K562 (cell line): ENCODE measurements at regions not wholly inside any gene's neighbourhood (a gene's known extent, or its start where the extent isn't known, plus 50 kb on each side); places are given as distances from the start of the nearest gene placed in this dataset.

Experiments
- ETV5 ChIP-seq: sonication (generic); formaldehyde crosslinking; IDR thresholded peaks from 2 replicates; pipeline ENCODE4 v1.4.0; 2020; ENCODE audit warnings: low read depth, mild to moderate bottlenecking, missing genetic modification reagents
- EZH2 ChIP-seq: IDR thresholded peaks from 2 replicates; pipeline ENCODE4 v1.6.1; 2012; ENCODE audit warnings: low read depth, mild to moderate bottlenecking, inconsistent platforms, low read length, borderline replicate concordance
- KDM1A ChIP-seq, 2 experiments: fragments of 450-650 bp; IDR thresholded peaks; 2 replicates each; pipeline ENCODE4 v1.6.1; 2016; ENCODE audit warnings: mild to moderate bottlenecking in 2 of 2
- NEUROD1 ChIP-seq: fragments of 150-350 bp; IDR thresholded peaks from 2 replicates; pipeline ENCODE4 v1.6.1; 2014; ENCODE audit warnings: borderline replicate concordance, low read length, low read depth; ENCODE audit not compliant: partially characterized antibody
- PCBP2 ChIP-seq: fragments of 200-400 bp; formaldehyde crosslinking; IDR thresholded peaks from 2 replicates; pipeline ENCODE4 v1.6.1; 2018; ENCODE audit warnings: low read length, low read depth, mild to moderate bottlenecking, moderate library complexity; ENCODE audit not compliant: poor library complexity, severe bottlenecking
- SIRT6 ChIP-seq: IDR thresholded peaks from one replicate; pipeline ENCODE4 v1.6.1; 2012; ENCODE audit warnings: low read depth, mild to moderate bottlenecking, control low read depth, inconsistent platforms, low read length, moderate library complexity
- SMARCC2 ChIP-seq: fragments of 450-650 bp; IDR thresholded peaks from 2 replicates; pipeline ENCODE4 v1.6.1; 2017; ENCODE audit warnings: antibody characterized with exemption, moderate library complexity, mild to moderate bottlenecking, low read depth
- SRSF9 ChIP-seq: fragments of 200-400 bp; formaldehyde crosslinking; IDR thresholded peaks from 2 replicates; pipeline ENCODE4 v1.6.1; 2017; ENCODE audit warnings: low read depth, low read length, borderline replicate concordance
- XRCC4 ChIP-seq: IDR thresholded peaks from one replicate; pipeline ENCODE4 v1.6.1; 2011; ENCODE audit not compliant: insufficient read depth, insufficient read length; ENCODE audit errors: extremely low read depth
- YY1 ChIP-seq, 3 experiments: IDR thresholded peaks; 2 replicates each; pipeline ENCODE4 v1.6.1; 2011; ENCODE audit warnings: low read length in 2 of 3, mild to moderate bottlenecking in 2 of 3, moderate library complexity in 2 of 3, borderline replicate concordance in 1 of 3, control low read depth in 1 of 3, low read depth in 1 of 3; ENCODE audit not compliant: insufficient read depth in 3 of 3, insufficient replicate concordance in 2 of 3, control insufficient read depth in 1 of 3, insufficient read length in 1 of 3; ENCODE audit errors: extremely low read depth in 1 of 3
- ZNF561 ChIP-seq: fragments of 450-650 bp; formaldehyde crosslinking; conservative IDR thresholded peaks from 2 replicates; pipeline ENCODE4 v1.4.0; 2020; ENCODE audit warnings: mild to moderate bottlenecking, moderate library complexity
- TF ChIP-seq, protein P1 (sequence below), 3 experiments: IDR thresholded peaks in 2 of 3; conservative IDR thresholded peaks in 1 of 3; 2 replicates each; pipeline ENCODE4 v1.5.1; 2011 to 2012; ENCODE audit warnings: low read length in 3 of 3, mild to moderate bottlenecking in 3 of 3, control low read depth in 2 of 3, improper control_type of control experiment in 1 of 3, inconsistent platforms in 1 of 3, low read depth in 1 of 3, mixed read lengths in 1 of 3, moderate library complexity in 1 of 3; ENCODE audit not compliant: insufficient read depth in 2 of 3
- TF ChIP-seq, protein P2 (sequence below): fragments of 250-450 bp; sonication (Bioruptor Pico); IDR thresholded peaks from 2 replicates; pipeline ENCODE4 v1.8.0; 2021; ENCODE audit warnings: mild to moderate bottlenecking, moderate library complexity
- TF ChIP-seq, protein P3 (sequence below): fragments of 450-650 bp; formaldehyde crosslinking; IDR thresholded peaks from 2 replicates; pipeline ENCODE4 v1.4.0; 2020; ENCODE audit warnings: mild to moderate bottlenecking, mixed read lengths

DNA sequence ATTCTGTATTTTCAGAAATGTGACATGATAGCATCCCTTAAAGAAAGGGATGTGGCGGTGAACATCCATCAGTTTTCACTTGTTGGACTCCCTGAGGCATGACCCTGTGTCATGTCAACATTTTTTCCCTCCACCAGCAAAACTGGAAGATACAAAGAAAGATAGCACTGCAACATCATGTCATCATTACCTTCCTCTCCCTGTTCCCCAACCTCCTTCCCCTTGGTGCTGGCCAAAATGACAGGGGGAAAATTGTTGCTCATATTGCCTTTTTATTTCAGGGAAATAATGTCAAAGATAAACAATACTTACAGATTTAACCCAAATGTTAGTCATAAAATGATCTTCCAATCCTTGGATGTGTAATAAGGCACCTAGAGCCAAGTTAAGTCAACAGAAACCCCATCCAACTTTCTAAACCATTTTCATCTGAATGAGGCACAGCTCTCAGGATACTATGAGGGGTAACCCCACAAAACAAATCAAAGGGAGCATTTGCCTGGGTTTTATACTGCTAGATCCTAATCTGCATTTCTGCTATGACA, 644.3 kb downstream of the ACTL7B start:
- TF ChIP-seq, protein P1, sequence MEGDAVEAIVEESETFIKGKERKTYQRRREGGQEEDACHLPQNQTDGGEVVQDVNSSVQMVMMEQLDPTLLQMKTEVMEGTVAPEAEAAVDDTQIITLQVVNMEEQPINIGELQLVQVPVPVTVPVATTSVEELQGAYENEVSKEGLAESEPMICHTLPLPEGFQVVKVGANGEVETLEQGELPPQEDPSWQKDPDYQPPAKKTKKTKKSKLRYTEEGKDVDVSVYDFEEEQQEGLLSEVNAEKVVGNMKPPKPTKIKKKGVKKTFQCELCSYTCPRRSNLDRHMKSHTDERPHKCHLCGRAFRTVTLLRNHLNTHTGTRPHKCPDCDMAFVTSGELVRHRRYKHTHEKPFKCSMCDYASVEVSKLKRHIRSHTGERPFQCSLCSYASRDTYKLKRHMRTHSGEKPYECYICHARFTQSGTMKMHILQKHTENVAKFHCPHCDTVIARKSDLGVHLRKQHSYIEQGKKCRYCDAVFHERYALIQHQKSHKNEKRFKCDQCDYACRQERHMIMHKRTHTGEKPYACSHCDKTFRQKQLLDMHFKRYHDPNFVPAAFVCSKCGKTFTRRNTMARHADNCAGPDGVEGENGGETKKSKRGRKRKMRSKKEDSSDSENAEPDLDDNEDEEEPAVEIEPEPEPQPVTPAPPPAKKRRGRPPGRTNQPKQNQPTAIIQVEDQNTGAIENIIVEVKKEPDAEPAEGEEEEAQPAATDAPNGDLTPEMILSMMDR (IDR thresholded peaks at IDR 0.05 in 2 of 3, conservative IDR thresholded peaks at IDR 0.05 in 1 of 3; ENCODE audit: insufficient read depth in 2 of 3, low read depth in 1 of 3, low read length in 3 of 3) = no peak
- no peak for TF ChIP-seq SRSF9
- no peak for TF ChIP-seq NEUROD1
- TF ChIP-seq ZNF561 = no peak
- no peak for TF ChIP-seq KDM1A (IDR thresholded peaks at IDR 0.05)
- TF ChIP-seq XRCC4 = no peak
- TF ChIP-seq SMARCC2 = no peak
- TF ChIP-seq YY1 (IDR thresholded peaks at IDR 0.05; ENCODE audit: borderline replicate concordance in 1 of 3, control insufficient read depth in 1 of 3, extremely low read depth in 1 of 3, insufficient read depth in 3 of 3, insufficient read length in 1 of 3, insufficient replicate concordance in 2 of 3, low read depth in 1 of 3, low read length in 2 of 3) = no peak
- TF ChIP-seq, protein P2, sequence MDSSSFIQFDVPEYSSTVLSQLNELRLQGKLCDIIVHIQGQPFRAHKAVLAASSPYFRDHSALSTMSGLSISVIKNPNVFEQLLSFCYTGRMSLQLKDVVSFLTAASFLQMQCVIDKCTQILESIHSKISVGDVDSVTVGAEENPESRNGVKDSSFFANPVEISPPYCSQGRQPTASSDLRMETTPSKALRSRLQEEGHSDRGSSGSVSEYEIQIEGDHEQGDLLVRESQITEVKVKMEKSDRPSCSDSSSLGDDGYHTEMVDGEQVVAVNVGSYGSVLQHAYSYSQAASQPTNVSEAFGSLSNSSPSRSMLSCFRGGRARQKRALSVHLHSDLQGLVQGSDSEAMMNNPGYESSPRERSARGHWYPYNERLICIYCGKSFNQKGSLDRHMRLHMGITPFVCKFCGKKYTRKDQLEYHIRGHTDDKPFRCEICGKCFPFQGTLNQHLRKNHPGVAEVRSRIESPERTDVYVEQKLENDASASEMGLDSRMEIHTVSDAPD (CRISPR knock-in tag) = no peak
- TF ChIP-seq ETV5 (CRISPR knock-in tag) = no peak
- TF ChIP-seq SIRT6 = no peak
- no peak for TF ChIP-seq PCBP2
- TF ChIP-seq, protein P3, sequence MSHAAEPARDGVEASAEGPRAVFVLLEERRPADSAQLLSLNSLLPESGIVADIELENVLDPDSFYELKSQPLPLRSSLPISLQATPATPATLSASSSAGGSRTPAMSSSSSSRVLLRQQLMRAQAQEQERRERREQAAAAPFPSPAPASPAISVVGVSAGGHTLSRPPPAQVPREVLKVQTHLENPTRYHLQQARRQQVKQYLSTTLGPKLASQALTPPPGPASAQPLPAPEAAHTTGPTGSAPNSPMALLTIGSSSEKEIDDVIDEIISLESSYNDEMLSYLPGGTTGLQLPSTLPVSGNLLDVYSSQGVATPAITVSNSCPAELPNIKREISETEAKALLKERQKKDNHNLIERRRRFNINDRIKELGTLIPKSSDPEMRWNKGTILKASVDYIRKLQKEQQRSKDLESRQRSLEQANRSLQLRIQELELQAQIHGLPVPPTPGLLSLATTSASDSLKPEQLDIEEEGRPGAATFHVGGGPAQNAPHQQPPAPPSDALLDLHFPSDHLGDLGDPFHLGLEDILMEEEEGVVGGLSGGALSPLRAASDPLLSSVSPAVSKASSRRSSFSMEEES = no peak
- no peak for TF ChIP-seq EZH2
